GM10266 (cell line): ENCODE measurements at regions not wholly inside any gene's neighbourhood (a gene's known extent, or its start where the extent isn't known, plus 50 kb on each side); places are given as distances from the start of the nearest gene placed in this dataset.
"Not testable (repeated sequence)": the region's sequence is repeated elsewhere in the genome, so short reads cannot be mapped to it uniquely, and the experiment has no call there.

Experiments used
- DNase-seq: peaks from one replicate; pipeline ENCODE4 v3.0.0; 2012; ENCODE audit errors: extremely low spot score
- TF ChIP-seq, protein P1 (sequence below): IDR thresholded peaks from 2 replicates; pipeline ENCODE4 v1.5.1; 2012; ENCODE audit warnings: mild to moderate bottlenecking, low read depth; ENCODE audit not compliant: control insufficient read depth, insufficient read depth; ENCODE audit errors: missing control alignments

DNA sequence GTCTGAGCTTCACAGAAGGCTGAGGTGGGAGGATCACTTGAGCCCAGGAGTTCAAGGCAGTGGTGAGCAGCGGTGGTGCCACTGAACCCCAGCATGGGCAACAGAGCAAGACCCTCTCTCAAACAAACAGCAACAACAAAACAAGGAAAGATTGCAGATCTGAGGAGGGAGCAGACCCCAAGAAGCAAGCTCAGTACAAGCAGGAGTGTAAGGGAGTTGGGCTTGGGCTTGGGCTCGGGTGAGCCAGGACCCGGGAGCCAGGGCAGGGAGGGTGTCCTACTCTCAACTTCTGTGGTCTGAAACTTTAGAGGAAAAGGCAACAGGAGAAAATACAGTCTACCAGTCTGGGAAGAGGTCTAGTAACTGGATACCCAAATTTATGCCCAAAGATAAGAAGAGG lies 92.0 kb upstream of the RAB12 start:
- TF ChIP-seq, protein P1, sequence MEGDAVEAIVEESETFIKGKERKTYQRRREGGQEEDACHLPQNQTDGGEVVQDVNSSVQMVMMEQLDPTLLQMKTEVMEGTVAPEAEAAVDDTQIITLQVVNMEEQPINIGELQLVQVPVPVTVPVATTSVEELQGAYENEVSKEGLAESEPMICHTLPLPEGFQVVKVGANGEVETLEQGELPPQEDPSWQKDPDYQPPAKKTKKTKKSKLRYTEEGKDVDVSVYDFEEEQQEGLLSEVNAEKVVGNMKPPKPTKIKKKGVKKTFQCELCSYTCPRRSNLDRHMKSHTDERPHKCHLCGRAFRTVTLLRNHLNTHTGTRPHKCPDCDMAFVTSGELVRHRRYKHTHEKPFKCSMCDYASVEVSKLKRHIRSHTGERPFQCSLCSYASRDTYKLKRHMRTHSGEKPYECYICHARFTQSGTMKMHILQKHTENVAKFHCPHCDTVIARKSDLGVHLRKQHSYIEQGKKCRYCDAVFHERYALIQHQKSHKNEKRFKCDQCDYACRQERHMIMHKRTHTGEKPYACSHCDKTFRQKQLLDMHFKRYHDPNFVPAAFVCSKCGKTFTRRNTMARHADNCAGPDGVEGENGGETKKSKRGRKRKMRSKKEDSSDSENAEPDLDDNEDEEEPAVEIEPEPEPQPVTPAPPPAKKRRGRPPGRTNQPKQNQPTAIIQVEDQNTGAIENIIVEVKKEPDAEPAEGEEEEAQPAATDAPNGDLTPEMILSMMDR: no peak
- DNase-seq: no peak

DNA sequence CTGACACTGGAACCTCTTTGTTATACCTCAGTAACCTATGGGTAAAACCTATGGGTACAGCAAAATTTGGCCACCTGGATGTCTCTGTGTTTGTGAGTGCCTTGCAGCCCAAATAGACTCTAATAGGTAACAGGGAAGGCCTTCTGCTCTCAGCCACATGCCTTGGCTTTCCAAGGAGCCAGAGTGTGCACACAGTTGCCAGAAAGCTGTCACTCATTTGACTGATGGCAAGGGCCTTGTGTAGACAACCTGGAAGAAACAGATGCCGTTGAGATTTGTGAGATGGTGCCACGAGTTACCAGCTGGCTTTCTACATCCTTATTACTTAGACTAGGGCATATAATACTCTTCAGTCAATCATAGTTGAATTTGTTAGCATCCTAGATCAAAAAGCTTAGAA lies 90.1 kb upstream of the RAB12 start:
- DNase-seq: no peak
- TF ChIP-seq, protein P1: no peak

DNA sequence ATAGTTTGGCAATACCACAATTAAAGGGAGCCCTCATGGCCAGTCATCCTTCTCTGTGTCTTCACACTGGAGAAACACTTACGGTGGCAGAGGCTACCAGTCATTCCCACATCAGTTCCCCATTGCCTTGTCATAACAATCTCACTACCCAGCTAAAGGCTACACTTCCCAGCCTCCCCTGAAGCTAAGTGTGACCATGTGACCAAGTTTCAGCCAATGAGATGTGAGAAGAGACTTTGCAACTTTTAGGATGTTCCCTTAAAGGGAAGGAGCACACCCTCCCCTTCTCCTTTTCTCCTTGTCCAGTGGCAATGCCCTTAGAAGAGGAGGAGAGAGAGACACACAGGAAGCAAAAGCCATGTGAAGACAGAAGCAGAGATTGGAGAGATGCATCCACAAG lies 89.0 kb upstream of the RAB12 start:
- no peak for DNase-seq
- TF ChIP-seq, protein P1: no peak

DNA sequence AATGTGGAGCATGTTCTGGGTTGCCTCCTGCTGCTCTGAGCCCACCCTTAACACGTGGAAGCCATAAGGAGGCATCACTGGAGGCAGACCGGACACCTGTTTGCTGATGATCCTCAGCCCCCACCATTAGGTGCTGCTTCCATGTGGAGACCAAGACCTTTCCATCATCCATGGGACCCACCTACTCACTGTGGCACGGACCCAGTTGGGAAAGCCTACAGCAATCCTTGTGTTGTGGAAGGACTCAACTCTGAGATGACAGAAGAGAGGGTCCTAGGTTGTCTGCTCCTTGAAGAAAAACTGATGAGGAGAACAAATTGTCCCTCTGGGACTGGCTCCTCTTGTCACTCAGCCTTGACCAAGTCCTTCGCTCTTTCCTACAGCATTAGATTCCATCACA lies 86.5 kb upstream of the RAB12 start:
- no peak for DNase-seq
- TF ChIP-seq, protein P1: no peak

DNA sequence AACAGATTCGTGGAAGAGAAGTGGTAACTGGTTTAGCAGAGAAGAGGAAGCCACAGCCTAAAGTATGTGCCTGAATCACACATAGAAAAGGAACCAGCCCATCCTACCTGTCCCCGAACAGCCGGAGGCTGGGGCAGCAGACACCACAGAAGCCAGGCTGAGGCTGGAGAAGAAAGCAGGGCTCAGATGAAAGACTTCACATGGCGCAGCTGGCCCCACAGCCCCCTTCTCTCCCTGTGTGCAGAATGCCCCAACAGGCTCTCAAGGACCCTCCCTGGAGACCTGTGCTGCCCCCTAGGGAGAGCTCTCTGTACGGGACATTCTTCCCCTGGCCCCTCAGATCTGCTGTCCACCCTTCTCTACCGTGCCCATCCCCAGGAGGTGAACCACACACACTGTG lies 83.5 kb upstream of the RAB12 start:
- DNase-seq: peak; percentile 29
- TF ChIP-seq, protein P1: peak; percentile 49

DNA sequence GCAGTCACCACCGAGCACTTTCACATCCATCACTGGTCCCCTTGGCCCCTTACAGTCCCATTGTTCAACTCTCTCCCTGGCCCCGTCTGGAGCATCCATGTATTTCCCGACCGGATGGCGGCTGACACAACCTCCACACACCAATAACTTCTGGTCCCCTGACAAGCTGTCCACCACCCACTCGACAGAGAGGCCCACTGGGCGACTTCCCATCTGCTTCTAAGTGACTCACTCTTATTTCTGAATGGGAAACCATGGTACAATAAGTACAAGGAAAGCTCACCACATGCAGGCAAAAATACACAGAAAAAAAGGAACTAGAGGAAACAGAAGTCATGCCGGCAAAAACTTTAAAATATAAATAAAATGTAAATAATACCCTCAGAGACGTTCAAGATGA lies 82.9 kb upstream of the RAB12 start:
- no peak for DNase-seq
- TF ChIP-seq, protein P1: no peak

DNA sequence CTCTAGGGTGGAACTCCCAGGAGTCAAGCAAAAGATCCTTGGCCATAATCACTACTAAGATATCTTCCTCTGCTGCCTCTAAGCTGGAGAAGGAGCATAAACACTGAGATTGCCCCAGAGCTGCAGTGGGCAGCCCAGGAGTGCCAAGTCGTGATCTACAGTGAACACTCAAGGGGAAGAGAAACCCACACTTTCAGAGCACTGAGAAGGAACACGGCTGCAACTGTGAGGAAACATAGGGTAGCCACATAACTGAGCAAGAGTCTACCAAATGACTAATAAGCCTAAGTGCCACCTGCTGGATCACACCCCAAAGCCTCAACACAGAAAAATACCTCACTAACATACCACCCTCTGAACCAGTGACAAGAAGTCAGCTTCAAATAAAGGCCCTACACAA lies 79.6 kb upstream of the RAB12 start:
- DNase-seq: no peak
- TF ChIP-seq, protein P1: no peak

DNA sequence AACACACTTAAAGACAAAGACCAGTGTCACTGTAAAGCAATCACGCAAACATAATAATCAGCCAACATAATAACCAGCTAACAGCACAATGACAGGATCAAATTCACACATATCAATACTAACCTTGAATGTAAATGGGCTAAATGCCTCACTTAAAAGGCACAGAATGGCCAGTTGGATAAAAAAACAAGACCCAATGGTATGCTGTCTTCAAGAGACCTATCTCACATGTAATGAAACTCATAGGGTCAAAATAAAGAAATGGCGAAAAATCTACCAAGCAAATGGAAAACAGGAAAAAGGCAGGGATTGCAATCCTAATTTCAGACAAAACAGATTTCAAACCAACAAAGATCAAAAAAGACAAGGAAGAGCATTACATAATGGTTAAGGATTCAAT lies 78.2 kb upstream of the RAB12 start:
- not testable (repeated sequence) for DNase-seq
